HEK293 (cell line): ENCODE measurements at regions not wholly inside any gene's neighbourhood (a gene's known extent, or its start where the extent isn't known, plus 50 kb on each side); places are given as distances from the start of the nearest gene placed in this dataset.

Source experiments
- EGR2 ChIP-seq: fragments of 450-650 bp; formaldehyde crosslinking; IDR thresholded peaks from 2 replicates; pipeline ENCODE4 v1.5.1; 2016; ENCODE audit warnings: low read depth, missing biosample characterization, missing genetic modification characterization
- ZNF529 ChIP-seq: fragments of 450-650 bp; formaldehyde crosslinking; IDR thresholded peaks from 2 replicates; pipeline ENCODE4 v1.5.1; 2017; ENCODE audit warnings: missing genetic modification characterization, missing biosample characterization; ENCODE audit not compliant: insufficient replicate concordance
- ZNF791 ChIP-seq: fragments of 450-650 bp; formaldehyde crosslinking; IDR thresholded peaks from 2 replicates; pipeline ENCODE4 v1.5.1; 2016; ENCODE audit warnings: missing biosample characterization, missing genetic modification characterization
- TF ChIP-seq, protein P1 (sequence below): fragments of 450-650 bp; formaldehyde crosslinking; IDR thresholded peaks from 2 replicates; pipeline ENCODE4 v1.5.1; 2016; ENCODE audit warnings: missing biosample characterization, missing genetic modification characterization

DNA sequence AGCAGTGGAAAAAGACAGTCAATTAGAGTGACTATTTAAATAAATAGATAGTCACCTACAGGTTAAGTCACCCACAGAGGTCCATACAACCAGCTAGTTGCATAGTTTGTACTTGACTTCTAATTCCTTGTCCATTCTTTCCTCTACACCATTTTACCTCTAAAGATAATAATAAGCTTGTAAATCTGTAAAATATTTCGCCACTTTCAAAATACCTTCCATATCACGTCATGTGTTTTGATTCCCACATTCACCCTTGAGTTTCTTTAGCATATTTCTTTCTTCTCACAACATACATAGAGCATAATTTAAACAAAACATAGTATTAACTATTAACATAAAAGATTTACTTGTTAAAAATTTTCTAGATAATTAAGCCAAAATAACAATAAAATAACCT lies 689.6 kb downstream of the MECOM start:
- TF ChIP-seq, protein P1, sequence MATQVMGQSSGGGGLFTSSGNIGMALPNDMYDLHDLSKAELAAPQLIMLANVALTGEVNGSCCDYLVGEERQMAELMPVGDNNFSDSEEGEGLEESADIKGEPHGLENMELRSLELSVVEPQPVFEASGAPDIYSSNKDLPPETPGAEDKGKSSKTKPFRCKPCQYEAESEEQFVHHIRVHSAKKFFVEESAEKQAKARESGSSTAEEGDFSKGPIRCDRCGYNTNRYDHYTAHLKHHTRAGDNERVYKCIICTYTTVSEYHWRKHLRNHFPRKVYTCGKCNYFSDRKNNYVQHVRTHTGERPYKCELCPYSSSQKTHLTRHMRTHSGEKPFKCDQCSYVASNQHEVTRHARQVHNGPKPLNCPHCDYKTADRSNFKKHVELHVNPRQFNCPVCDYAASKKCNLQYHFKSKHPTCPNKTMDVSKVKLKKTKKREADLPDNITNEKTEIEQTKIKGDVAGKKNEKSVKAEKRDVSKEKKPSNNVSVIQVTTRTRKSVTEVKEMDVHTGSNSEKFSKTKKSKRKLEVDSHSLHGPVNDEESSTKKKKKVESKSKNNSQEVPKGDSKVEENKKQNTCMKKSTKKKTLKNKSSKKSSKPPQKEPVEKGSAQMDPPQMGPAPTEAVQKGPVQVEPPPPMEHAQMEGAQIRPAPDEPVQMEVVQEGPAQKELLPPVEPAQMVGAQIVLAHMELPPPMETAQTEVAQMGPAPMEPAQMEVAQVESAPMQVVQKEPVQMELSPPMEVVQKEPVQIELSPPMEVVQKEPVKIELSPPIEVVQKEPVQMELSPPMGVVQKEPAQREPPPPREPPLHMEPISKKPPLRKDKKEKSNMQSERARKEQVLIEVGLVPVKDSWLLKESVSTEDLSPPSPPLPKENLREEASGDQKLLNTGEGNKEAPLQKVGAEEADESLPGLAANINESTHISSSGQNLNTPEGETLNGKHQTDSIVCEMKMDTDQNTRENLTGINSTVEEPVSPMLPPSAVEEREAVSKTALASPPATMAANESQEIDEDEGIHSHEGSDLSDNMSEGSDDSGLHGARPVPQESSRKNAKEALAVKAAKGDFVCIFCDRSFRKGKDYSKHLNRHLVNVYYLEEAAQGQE (tag by site-specific recombination), result no peak
- TF ChIP-seq ZNF529 (tag by site-specific recombination) (no peak), EGR2 (tag by site-specific recombination) (no peak), ZNF791 (tag by site-specific recombination) (no peak)
